Lower leg skin (tissue), 4 donors: ENCODE measurements at regions not wholly inside any gene's neighbourhood (a gene's known extent, or its start where the extent isn't known, plus 50 kb on each side); places are given as distances from the start of the nearest gene placed in this dataset.
A peak's percentile ranks its signal among the peaks of the same experiment; 100 is the strongest.
"Not testable (repeated sequence)": the region's sequence is repeated elsewhere in the genome, so short reads cannot be mapped to it uniquely, and the experiment has no call there.

Source experiments
- DNase-seq, 2 donors: peaks; one replicate each; pipeline ENCODE4 v3.0.0-alpha.2; 2019; ENCODE audit warnings: low spot score in 2 of 2
- H3K4me3 ChIP-seq: fragments of 200-600 bp; sonication (generic); 2 replicates; pipeline ENCODE4 v1.5.1; 2017; ENCODE audit warnings: mild to moderate bottlenecking, low read depth; ENCODE audit not compliant: poor library complexity, severe bottlenecking
- POLR2A ChIP-seq, 2 donors: fragments of 450-650 bp; IDR thresholded peaks; one replicate each; pipeline ENCODE4 v1.6.1; 2016 to 2017; ENCODE audit warnings: antibody characterized with exemption in 2 of 2, mild to moderate bottlenecking in 1 of 2, moderate library complexity in 1 of 2
- WGBS, 2 donors: methylation state at CpG; one replicate each; pipeline ENCODE4 v1.1.5; 2018; 5-methylcytosine and 5-hydroxymethylcytosine counted together
- intact Hi-C: fragments of 100-400 bp; cut with DNase I; formaldehyde crosslinking; loops from one replicate; pipeline ENCODE4 v1.15.0; 2023; ENCODE audit warnings: low total_unique reads
- TF ChIP-seq, protein P1 (sequence below), 3 donors: fragments of 450-650 bp; IDR thresholded peaks; one replicate each; pipeline ENCODE4 v1.5.1; 2016; ENCODE audit warnings: antibody characterized with exemption in 3 of 3, mild to moderate bottlenecking in 3 of 3, moderate library complexity in 2 of 3

DNA sequence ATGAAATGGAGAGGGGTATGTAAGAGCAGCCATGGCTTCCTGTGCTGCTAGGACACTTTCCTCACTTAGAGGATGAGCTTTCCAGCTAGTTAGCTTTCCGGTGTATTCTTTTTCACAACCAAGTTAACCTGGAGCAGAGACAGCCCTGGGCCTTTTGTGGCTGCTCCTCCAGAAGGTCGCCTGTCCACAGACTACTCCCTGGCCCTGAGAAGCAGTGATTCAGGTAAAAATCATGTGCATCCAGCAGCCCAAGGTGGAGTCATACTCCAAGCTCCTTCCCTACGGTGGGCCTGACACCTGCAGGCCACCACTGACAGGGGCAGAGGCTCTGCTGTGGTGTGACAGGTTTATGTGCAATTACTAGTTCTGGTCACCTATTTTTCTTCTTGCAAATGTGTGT is 187.2 kb downstream of the ANKRD30B start:
- peak in 1 of 2 donors; percentile 31 for DNase-seq
- H3K4me3 ChIP-seq, result no peak overlapping the region
- TF ChIP-seq, protein P1, sequence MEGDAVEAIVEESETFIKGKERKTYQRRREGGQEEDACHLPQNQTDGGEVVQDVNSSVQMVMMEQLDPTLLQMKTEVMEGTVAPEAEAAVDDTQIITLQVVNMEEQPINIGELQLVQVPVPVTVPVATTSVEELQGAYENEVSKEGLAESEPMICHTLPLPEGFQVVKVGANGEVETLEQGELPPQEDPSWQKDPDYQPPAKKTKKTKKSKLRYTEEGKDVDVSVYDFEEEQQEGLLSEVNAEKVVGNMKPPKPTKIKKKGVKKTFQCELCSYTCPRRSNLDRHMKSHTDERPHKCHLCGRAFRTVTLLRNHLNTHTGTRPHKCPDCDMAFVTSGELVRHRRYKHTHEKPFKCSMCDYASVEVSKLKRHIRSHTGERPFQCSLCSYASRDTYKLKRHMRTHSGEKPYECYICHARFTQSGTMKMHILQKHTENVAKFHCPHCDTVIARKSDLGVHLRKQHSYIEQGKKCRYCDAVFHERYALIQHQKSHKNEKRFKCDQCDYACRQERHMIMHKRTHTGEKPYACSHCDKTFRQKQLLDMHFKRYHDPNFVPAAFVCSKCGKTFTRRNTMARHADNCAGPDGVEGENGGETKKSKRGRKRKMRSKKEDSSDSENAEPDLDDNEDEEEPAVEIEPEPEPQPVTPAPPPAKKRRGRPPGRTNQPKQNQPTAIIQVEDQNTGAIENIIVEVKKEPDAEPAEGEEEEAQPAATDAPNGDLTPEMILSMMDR (IDR thresholded peaks at IDR 0.05), result no peak
- TF ChIP-seq POLR2A (IDR thresholded peaks at IDR 0.05), result no peak
- intact Hi-C loops, result no loop called here
- 69 to 78% methylated on average over 3 of the region's 3 CpGs for WGBS, 2 donors

DNA sequence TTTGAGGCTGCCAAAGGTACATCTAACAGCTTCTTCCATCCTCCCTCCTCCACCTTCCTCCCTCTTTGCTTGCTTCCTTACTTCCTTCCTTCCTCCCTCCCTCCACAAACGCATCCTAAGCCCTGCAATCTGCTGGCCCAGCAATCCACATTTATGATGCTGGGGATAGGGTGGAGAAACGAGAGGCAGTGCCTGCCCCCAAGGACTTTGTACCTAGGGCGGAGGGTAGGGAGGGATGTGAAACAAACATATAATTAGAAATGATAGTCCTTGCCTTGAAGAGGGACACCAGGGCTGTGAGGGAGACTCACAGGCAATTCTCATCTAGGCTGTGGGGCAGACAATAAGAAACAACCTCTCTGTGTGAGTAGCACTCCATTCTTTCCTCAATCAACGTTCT is 188.3 kb downstream of the ANKRD30B start:
- WGBS, 2 donors, result 50 to 57% methylated on average over 4 of the region's 4 CpGs
- no peak overlapping the region for H3K4me3 ChIP-seq
- TF ChIP-seq, protein P1 (IDR thresholded peaks at IDR 0.05), result no peak
- TF ChIP-seq POLR2A (IDR thresholded peaks at IDR 0.05), result no peak
- DNase-seq, result no peak
- intact Hi-C loops, result no loop called here

DNA sequence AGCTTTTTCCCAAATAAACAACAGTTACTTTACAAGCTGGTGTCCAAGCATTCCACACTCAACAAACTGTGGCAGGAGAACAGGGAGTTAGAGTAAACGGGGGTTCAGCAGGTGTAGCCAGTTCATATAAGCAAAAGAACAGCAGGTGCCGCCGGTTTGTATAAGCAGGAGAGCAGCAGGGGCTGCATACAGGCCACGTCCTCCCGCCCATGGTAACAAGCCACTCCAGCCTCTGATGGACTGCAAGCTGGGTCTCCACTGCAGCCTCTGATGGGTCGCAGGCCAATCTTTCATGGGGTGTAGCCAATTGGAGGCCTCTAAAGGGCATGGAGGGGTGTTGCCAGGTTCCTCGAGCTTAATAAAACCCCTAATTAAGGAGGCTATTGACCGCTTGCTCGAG is 189.3 kb downstream of the ANKRD30B start:
- no peak overlapping the region for H3K4me3 ChIP-seq
- DNase-seq, result peak in 1 of 2 donors; percentile 60
- TF ChIP-seq POLR2A (IDR thresholded peaks at IDR 0.05), result no peak
- TF ChIP-seq, protein P1 (IDR thresholded peaks at IDR 0.05), result no peak
- intact Hi-C loops, result no loop called here
- 80 to 83% methylated on average over 9 of the region's 9 CpGs for WGBS, 2 donors

DNA sequence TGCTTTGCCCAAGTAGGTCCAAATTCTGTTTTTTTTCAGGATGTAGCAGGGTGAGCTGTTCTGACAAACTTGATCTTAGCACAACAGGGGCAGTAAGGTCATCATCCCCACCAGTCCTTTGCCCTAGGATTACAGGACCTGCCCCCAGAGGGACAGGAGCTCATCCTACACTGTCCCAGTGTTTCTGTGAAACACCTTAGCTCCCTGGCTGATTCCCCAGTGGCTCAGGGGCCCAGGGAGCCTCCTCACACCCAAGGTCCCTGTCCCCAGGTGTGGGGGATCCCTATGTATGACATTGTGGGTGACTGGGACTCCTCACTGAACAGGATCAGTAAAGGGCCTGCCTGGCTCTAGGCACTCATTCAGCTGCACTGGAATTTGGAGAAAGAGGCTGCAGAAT is 191.2 kb downstream of the ANKRD30B start:
- DNase-seq, result no peak
- no peak for TF ChIP-seq POLR2A (IDR thresholded peaks at IDR 0.05)
- TF ChIP-seq, protein P1 (IDR thresholded peaks at IDR 0.05), result no peak
- intact Hi-C loops, result no loop called here
- H3K4me3 ChIP-seq, result no peak overlapping the region

DNA sequence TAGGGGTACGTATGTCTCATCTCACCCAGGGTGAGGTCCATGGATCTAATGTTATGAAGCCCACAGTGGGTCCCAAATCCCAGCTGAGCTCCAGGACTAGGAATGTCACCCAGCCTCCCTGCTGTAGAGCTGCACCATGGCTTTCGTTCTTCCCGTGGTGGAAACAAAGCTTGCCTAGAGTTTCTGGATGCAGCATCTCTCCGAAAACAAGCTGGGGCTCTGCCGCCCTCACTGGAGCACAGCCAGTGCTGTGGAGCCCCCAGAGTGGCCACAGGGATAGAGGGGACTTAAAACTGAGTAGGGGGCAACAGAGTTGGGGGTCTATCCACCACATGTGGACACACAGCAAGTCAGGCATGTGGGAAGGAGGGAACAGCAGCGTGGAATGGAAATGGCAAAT is 192.1 kb downstream of the ANKRD30B start:
- intact Hi-C loops, H3K4me3 ChIP-seq: not testable (repeated sequence)
- 76 to 79% methylated on average over 6 of the region's 6 CpGs for WGBS, 2 donors
- peak in 1 of 2 donors; percentile 43 for DNase-seq

DNA sequence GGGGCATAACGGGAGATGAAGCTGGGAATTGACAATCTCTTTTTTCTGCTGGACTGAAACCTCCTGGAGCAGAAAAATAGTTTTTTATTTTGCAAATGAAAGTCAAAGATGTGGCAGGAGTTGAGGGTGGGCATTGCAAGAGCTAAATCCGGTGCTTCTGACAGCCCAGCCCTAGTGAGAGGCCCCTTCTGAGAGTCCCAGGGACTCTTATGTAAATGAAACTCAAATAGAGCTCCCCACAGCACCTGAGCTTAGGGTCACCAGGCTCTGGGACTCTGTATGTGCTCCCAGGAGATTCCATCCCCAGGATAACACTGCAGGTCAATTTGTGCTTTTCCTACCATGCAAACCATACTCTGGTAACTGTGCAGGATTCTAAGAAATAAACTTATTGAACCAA is 192.8 kb downstream of the ANKRD30B start:
- WGBS, 2 donors, result 51 to 66% methylated on average over 2 of the region's 2 CpGs
- intact Hi-C loops, result no loop called here
- TF ChIP-seq, protein P1 (IDR thresholded peaks at IDR 0.05), result no peak
- no peak for TF ChIP-seq POLR2A (IDR thresholded peaks at IDR 0.05)
- H3K4me3 ChIP-seq, result no peak overlapping the region
- DNase-seq, result no peak
